Forelimb muscle (tissue), 1 donor: ENCODE measurements at regions not wholly inside any gene's neighbourhood (a gene's known extent, or its start where the extent isn't known, plus 50 kb on each side); places are given as distances from the start of the nearest gene placed in this dataset.
"Not testable (repeated sequence)": the region's sequence is repeated elsewhere in the genome, so short reads cannot be mapped to it uniquely, and the experiment has no call there.

Source experiments
- DNase-seq: peaks from one replicate; pipeline ENCODE4 v3.0.0-alpha.2; 2013; ENCODE audit warnings: low read depth

DNA sequence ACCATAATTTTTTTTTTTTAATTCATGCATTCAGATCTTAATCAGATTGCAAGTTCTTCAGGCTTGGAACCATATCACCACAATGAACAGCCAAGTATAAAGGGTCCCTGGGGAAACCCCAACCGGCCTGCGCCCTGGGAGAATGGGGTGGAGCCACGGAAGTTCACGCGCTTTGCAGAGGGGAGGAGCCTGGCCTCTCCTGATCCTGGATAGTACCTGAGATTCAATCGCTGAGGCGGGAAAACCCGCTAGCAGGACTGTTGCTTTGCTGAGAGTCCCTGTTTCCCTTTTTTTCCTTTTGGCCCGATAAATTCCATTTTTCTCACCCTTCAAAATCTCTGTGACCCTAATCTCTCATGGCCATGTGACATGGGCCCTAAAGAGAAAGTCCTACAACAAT is 385.1 kb downstream of the IRS2 start:
- no peak for DNase-seq

DNA sequence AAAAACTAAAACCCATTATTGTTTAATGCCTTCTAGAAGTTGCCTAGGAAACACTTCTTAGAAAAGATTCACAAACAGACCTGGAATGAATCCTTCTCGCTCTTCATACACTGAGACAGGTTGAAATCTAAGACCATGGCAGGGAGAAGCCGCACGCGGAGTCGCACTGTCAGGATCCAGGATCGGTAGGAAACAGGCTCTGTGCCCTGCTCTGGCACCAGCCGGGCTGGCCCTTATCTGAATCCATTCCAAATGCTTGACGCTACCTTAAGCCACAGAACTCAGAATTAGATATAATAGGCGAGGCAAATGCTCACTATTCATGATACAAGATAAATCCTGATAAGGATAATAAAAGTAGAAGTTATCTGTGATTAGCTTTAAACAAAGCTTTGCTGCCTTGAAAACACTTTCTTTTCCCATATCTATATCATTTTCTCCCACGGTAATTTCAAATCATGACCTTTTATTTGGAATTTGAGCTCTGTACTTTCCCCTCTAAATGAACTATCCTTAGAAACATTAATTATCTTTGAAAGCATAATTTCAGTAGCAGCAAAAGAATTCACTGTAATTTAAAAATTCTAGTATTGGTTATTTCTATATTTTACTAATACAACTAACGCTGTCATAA is 385.6 kb downstream of the IRS2 start:
- no peak for DNase-seq

DNA sequence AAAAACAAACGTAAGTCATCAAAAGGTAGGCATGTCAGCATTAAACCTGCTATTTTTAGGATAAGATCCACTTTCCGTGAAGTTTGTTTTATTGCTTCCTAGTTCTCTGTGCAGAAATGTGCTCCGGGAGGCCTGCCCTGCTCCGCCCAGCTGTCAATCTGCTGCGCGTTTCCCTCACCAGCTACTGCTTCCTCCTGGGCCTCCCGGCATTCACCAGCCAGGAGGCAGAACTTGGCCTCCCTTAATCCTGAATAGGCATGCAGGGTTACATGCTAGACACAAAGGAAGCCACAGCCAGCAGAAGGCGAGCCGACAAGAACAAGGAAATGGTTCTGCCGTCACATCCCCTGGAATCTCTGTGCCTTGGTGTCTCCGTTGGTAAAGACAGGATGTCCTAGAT is 386.2 kb downstream of the IRS2 start:
- no peak for DNase-seq

- DNase-seq = not testable (repeated sequence)
These were observed 388.3 kb downstream of the IRS2 start for GRCh38 chr13:109398071-109398470.

- no peak for DNase-seq
These were observed 389.1 kb downstream of the IRS2 start for GRCh38 chr13:109397285-109397684.

DNA sequence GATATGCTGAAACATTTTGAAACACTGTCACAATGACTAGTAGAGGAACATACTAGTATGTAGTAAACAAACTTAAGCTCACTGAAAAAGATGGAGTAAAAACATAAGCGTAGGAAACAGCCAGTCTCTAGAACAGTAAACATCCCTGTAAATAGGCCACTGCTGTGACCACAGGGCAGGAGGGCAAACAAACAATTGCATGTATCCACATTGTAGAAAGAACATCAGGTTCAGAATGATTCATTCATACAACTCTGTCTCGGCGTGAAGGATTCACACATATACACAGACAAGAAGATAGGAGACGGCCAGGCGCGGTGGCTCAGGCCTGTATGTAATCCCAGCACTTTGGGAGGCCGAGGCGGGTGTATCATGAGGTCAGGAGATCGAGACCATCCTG is 390.1 kb downstream of the IRS2 start:
- DNase-seq = no peak

GRCh38 chr13:109395014-109395413 is 391.4 kb downstream of the IRS2 start:
- DNase-seq = no peak

GRCh38 chr13:109394311-109394988 is 391.9 kb downstream of the IRS2 start:
- DNase-seq = no peak

DNA sequence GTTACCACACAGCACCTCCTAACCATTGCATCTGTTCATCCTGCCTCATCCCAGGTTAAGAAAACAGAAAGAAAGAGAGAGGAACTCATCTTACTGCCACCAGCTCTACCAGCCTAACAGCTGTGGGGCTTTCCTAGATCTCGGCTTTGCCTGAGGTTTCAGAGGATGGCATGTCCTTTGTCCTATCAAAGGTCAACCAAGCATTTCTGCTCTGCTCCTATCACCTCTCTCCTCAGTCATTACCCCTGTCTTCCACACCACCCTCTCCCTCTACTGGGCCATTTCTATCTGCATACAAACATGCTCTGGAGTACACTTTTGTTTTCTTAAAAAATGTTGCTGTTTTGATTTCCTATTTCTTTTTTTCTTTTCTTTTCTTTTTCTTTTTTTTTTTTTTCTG is 393.3 kb downstream of the IRS2 start:
- DNase-seq = no peak

GRCh38 chr13:109390391-109390790 is 396.0 kb downstream of the IRS2 start:
- DNase-seq = no peak

DNA sequence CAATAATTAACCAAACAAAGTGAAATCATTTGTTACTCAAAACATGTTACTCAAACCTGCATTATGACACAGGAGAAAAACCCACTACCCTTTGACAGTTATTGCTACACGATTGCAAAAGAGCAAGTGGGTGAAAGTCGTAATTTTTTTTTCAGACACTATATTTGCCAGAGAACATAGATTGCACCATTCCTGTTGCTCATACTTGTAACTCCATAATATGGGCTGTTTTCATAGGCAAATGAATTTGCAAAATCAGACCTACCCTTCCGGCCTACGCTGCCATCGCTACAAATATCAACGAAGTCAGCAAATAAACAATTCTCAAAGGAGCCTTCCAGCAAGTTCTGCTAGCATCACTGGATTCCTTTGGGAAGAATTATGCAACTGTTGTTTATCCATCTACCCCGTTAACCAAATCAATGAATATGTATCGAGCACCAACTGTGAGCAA is 396.5 kb downstream of the IRS2 start:
- DNase-seq = no peak

GRCh38 chr13:109389456-109389855 is 396.9 kb downstream of the IRS2 start:
- DNase-seq = no peak

DNA sequence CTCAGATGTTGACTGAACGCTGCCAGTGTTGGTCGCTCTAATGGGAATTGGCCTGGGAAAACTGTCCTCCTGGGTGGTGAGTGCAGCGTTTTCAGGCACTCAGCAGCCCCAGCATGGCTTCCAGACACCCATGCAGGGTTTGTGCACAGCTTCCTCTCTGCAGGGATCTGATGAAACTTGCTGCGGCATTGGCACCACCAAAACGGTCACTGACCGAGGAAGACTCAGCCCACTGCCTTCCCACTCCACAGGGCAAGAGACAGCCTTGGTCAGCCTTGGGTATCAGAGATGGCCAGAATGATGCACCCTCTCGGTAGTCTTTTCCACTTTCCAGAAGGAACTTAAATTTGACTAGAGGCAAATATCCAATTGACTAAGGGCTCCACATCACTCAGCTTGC is 398.9 kb downstream of the IRS2 start:
- DNase-seq = no peak

DNA sequence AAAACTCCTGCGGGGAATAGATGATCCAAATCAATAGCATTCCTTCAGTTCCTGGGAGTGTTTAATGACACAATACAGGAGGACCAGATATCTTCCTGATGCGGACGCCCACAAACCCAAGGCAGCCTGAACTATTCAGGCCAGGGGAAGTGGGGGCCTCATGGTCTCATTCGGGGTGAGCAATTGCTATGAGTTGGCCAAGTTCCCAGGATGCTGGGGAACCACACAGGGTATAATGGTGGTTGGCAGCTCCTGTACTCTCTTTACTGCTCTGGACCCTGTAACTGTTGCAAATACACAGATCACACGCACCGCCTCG is 401.2 kb downstream of the IRS2 start:
- no peak for DNase-seq

- no peak for DNase-seq
These were observed 401.7 kb downstream of the IRS2 start for GRCh38 chr13:109384491-109385241.

- DNase-seq = no peak
These were observed 402.7 kb downstream of the IRS2 start for GRCh38 chr13:109383683-109384082.

DNA sequence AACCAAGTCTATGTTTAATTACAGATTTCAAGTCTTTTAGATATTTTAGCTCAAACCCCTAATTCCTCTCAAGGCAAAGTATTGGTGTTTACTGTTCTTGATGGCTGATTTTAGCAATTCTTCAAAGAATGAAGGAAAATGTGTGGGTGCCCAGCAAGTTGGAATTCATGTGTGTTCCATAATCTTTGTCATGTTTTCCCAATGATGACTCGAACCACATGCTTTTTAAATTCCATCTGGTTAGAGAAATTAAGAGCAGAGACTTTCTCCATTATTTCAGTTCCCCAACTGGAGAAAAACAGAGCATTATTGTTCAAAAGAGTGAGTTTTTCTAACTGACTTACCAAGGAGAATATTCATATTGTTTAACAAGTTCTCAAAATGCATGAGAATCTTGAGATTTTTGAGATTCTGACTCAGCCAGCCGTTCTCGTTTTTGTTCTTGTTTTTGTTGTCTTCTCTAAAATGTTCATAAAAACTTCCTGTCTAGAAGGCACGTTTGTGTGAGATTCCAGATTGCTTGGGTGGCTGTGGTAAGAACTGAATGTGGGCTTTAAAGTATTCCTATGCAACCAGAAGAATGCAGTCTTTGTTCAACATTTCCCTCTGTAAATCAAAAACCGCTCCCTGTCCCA is 404.7 kb downstream of the IRS2 start:
- no peak for DNase-seq

GRCh38 chr13:109380457-109380856 is 405.9 kb downstream of the IRS2 start:
- no peak for DNase-seq

DNA sequence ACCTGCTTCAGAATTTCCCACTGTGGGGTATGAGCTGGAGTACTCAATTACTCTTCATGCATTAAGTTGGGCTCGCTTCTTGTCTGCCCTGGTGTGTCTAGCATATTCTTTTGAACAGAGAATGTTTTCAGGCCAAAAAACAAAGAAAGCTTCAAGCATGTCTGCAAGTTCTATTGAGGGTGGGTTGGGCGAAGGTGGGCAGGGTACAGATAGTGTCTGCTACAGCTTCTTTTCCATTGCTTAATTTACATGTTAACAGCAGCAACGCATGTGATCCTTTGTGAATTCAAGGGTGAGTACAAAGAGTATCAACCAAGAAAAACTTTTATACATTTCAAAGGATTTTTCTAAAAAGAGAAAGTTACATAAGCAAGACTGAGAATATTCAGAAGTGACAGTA is 406.5 kb downstream of the IRS2 start:
- no peak for DNase-seq

- DNase-seq = no peak
These were observed 409.4 kb downstream of the IRS2 start for GRCh38 chr13:109376936-109377335.

GRCh38 chr13:109374609-109375200 is 411.7 kb downstream of the IRS2 start:
- DNase-seq = no peak

DNA sequence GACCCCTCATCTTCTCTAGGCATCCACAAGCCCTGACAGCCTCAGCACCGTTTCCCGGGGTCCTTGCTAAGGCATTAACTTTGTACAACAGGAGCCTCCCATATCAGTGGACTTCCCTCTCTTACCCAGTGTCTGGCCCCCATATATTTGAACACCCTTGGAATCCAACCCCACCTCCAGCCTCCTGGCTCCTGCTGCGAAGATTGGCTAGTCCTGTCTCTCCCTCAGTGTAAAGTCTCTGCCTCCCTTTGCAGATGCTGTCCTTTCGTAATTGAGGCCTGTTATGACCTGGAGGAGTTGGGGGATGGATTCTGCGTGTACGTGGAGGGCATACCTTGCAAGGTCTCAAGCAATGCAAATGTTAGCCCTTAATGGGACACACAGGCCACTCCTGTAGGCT is 413.7 kb downstream of the IRS2 start:
- no peak for DNase-seq
